ENCODE measurements at regions not wholly inside any gene's neighbourhood (a gene's known extent, or its start where the extent isn't known, plus 50 kb on each side); places are given as distances from the start of the nearest gene placed in this dataset.
A peak's percentile ranks its signal among the peaks of the same experiment; 100 is the strongest.

DNA sequence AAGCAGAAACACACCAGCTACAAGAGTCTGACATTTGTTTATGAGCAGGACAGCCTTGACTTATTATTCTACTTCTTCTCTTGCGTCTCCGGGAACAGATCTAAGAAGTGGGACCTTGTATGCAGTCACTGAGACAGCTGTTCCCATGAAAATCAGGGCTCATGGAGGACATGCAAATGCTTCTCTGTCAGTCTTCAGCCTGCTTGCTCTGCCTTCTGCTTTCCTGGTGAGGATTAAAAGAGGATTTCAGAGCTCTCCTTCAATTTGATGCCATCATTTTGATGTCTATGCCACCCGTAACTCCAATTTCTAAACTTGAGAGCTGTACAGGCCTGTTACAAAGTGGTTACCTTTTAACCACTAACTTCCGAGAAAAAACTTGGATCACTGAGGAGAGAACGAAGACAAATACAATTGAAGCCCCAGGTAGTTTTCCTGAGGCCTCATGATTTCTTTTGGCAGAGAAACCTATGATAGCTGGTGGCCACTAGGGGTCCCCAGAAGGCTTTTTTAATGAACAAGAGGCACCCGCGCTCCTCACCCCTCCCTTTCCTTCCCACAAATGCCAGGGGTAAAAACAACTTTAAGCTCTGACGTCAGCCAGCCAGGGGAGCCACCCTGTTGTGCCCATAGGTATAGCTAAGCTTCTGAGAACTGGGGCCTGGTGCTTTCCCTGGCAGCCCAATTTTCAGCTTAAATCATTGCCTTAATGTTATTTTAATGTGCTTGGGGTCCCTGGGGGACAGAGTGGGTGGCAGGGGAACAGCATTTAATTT is 97.0 kb downstream of the DDIT4L start:
- Histone ChIP-seq H3K4me1 (ENCODE audit: insufficient read depth) (peaks cover 17% of the 10 kb centered on the region; the same call in 1 of the 2 replicates), H3K9me2 (ENCODE audit: insufficient read depth) (no peaks in the 10 kb centered on the region), H3K36me3 (ENCODE audit: insufficient read depth) (no peaks in the 10 kb centered on the region), H3F3A (replicated peaks; ENCODE audit: low read depth) (no peaks in the 10 kb centered on the region), H4K20me1 (replicated peaks; ENCODE audit: insufficient read depth) (no peaks in the 10 kb centered on the region), H2AFZ (peak overlapping the region; percentile 0), H3K4me3 (no peak overlapping the region), H3K27me3 (ENCODE audit: insufficient read depth) (no peaks in the 10 kb centered on the region), H3K27ac (ENCODE audit: low read depth) (peak overlapping the region; percentile 34; the same call in 1 of the 2 replicates), H3K79me2 (replicated peaks; ENCODE audit: insufficient read depth) (no peaks in the 10 kb centered on the region), H3K4me2 (0 out of 2 replicates have a peak overlapping the region, but pooled peaks have one; percentile 0)
- Mint-ChIP-seq H3K4me3 (no peak overlapping the region; the same call in 2 of the 3 replicates), H3K9me3 (no peaks in the 10 kb centered on the region; the same call in 2 of the 3 replicates), H3K27ac (peak overlapping the region; percentile 89), H3K4me1 (peaks cover 23% of the 10 kb centered on the region), H3K36me3 (ENCODE audit: low read depth) (no peaks in the 10 kb centered on the region), H3K27me3 (ENCODE audit: insufficient read depth, low read depth, poor library complexity) (peaks cover 6% of the 10 kb centered on the region)
- peak; percentile 97 for DNase-seq (ENCODE audit: low spot score)
- ATAC-seq, result peak; percentile 95
- TF ChIP-seq NANOG (IDR thresholded peaks at IDR 0.05; ENCODE audit: borderline replicate concordance) (no peak), EZH2 (IDR thresholded peaks at IDR 0.05; ENCODE audit: low read depth, unreplicated experiment) (no peak), CREB1 (CRISPR knock-in tag; IDR thresholded peaks at IDR 0.05; ENCODE audit: low read depth) (peak; percentile 88), JUNB (IDR thresholded peaks at IDR 0.05; ENCODE audit: unreplicated experiment) (no peak), POLR2AphosphoS5 (IDR thresholded peaks at IDR 0.05; ENCODE audit: low read depth) (no peak), EZH2phosphoT487 (IDR thresholded peaks at IDR 0.05; ENCODE audit: unreplicated experiment) (no peak), STAT1 (IDR thresholded peaks at IDR 0.05; ENCODE audit: unreplicated experiment) (no peak), ZNF331 (CRISPR knock-in tag; IDR thresholded peaks at IDR 0.05; ENCODE audit: low read depth) (no peak), ZNF114 (CRISPR knock-in tag; IDR thresholded peaks at IDR 0.05) (no peak)
- TF ChIP-seq, protein P1, sequence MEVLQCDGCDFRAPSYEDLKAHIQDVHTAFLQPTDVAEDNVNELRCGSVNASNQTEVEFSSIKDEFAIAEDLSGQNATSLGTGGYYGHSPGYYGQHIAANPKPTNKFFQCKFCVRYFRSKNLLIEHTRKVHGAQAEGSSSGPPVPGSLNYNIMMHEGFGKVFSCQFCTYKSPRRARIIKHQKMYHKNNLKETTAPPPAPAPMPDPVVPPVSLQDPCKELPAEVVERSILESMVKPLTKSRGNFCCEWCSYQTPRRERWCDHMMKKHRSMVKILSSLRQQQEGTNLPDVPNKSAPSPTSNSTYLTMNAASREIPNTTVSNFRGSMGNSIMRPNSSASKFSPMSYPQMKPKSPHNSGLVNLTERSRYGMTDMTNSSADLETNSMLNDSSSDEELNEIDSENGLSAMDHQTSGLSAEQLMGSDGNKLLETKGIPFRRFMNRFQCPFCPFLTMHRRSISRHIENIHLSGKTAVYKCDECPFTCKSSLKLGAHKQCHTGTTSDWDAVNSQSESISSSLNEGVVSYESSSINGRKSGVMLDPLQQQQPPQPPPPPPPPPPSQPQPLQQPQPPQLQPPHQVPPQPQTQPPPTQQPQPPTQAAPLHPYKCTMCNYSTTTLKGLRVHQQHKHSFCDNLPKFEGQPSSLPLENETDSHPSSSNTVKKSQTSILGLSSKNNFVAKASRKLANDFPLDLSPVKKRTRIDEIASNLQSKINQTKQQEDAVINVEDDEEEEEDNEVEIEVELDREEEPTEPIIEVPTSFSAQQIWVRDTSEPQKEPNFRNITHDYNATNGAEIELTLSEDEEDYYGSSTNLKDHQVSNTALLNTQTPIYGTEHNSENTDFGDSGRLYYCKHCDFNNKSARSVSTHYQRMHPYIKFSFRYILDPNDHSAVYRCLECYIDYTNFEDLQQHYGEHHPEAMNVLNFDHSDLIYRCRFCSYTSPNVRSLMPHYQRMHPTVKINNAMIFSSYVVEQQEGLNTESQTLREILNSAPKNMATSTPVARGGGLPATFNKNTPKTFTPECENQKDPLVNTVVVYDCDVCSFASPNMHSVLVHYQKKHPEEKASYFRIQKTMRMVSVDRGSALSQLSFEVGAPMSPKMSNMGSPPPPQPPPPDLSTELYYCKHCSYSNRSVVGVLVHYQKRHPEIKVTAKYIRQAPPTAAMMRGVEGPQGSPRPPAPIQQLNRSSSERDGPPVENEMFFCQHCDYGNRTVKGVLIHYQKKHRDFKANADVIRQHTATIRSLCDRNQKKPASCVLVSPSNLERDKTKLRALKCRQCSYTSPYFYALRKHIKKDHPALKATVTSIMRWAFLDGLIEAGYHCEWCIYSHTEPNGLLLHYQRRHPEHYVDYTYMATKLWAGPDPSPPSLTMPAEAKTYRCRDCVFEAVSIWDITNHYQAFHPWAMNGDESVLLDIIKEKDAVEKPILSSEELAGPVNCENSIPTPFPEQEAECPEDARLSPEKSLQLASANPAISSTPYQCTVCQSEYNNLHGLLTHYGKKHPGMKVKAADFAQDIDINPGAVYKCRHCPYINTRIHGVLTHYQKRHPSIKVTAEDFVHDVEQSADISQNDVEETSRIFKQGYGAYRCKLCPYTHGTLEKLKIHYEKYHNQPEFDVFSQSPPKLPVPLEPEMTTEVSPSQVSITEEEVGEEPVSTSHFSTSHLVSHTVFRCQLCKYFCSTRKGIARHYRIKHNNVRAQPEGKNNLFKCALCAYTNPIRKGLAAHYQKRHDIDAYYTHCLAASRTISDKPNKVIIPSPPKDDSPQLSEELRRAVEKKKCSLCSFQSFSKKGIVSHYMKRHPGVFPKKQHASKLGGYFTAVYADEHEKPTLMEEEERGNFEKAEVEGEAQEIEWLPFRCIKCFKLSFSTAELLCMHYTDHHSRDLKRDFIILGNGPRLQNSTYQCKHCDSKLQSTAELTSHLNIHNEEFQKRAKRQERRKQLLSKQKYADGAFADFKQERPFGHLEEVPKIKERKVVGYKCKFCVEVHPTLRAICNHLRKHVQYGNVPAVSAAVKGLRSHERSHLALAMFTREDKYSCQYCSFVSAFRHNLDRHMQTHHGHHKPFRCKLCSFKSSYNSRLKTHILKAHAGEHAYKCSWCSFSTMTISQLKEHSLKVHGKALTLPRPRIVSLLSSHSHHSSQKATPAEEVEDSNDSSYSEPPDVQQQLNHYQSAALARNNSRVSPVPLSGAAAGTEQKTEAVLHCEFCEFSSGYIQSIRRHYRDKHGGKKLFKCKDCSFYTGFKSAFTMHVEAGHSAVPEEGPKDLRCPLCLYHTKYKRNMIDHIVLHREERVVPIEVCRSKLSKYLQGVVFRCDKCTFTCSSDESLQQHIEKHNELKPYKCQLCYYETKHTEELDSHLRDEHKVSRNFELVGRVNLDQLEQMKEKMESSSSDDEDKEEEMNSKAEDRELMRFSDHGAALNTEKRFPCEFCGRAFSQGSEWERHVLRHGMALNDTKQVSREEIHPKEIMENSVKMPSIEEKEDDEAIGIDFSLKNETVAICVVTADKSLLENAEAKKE (CRISPR knock-in tag; IDR thresholded peaks at IDR 0.05), result no peak
- TF ChIP-seq, protein P2, sequence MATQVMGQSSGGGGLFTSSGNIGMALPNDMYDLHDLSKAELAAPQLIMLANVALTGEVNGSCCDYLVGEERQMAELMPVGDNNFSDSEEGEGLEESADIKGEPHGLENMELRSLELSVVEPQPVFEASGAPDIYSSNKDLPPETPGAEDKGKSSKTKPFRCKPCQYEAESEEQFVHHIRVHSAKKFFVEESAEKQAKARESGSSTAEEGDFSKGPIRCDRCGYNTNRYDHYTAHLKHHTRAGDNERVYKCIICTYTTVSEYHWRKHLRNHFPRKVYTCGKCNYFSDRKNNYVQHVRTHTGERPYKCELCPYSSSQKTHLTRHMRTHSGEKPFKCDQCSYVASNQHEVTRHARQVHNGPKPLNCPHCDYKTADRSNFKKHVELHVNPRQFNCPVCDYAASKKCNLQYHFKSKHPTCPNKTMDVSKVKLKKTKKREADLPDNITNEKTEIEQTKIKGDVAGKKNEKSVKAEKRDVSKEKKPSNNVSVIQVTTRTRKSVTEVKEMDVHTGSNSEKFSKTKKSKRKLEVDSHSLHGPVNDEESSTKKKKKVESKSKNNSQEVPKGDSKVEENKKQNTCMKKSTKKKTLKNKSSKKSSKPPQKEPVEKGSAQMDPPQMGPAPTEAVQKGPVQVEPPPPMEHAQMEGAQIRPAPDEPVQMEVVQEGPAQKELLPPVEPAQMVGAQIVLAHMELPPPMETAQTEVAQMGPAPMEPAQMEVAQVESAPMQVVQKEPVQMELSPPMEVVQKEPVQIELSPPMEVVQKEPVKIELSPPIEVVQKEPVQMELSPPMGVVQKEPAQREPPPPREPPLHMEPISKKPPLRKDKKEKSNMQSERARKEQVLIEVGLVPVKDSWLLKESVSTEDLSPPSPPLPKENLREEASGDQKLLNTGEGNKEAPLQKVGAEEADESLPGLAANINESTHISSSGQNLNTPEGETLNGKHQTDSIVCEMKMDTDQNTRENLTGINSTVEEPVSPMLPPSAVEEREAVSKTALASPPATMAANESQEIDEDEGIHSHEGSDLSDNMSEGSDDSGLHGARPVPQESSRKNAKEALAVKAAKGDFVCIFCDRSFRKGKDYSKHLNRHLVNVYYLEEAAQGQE (IDR thresholded peaks at IDR 0.05; ENCODE audit: unreplicated experiment), result no peak
- TF ChIP-seq, protein P3, sequence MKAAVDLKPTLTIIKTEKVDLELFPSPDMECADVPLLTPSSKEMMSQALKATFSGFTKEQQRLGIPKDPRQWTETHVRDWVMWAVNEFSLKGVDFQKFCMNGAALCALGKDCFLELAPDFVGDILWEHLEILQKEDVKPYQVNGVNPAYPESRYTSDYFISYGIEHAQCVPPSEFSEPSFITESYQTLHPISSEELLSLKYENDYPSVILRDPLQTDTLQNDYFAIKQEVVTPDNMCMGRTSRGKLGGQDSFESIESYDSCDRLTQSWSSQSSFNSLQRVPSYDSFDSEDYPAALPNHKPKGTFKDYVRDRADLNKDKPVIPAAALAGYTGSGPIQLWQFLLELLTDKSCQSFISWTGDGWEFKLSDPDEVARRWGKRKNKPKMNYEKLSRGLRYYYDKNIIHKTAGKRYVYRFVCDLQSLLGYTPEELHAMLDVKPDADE (IDR thresholded peaks at IDR 0.05), result no peak
- TF ChIP-seq, protein P4, sequence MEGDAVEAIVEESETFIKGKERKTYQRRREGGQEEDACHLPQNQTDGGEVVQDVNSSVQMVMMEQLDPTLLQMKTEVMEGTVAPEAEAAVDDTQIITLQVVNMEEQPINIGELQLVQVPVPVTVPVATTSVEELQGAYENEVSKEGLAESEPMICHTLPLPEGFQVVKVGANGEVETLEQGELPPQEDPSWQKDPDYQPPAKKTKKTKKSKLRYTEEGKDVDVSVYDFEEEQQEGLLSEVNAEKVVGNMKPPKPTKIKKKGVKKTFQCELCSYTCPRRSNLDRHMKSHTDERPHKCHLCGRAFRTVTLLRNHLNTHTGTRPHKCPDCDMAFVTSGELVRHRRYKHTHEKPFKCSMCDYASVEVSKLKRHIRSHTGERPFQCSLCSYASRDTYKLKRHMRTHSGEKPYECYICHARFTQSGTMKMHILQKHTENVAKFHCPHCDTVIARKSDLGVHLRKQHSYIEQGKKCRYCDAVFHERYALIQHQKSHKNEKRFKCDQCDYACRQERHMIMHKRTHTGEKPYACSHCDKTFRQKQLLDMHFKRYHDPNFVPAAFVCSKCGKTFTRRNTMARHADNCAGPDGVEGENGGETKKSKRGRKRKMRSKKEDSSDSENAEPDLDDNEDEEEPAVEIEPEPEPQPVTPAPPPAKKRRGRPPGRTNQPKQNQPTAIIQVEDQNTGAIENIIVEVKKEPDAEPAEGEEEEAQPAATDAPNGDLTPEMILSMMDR (conservative IDR thresholded peaks at IDR 0.05; ENCODE audit: low read depth in 2 of 2), result peak; percentile 72 to 77

All from GM23338 (cell line).